Suppressor macrophage treated with lipopolysaccharide for 4 hours (primary cell): ENCODE measurements at regions not wholly inside any gene's neighbourhood (a gene's known extent, or its start where the extent isn't known, plus 50 kb on each side); places are given as distances from the start of the nearest gene placed in this dataset.

Experiments used
- DNase-seq: peaks from one replicate; pipeline ENCODE4 v3.0.0-alpha.2; 2020

DNA sequence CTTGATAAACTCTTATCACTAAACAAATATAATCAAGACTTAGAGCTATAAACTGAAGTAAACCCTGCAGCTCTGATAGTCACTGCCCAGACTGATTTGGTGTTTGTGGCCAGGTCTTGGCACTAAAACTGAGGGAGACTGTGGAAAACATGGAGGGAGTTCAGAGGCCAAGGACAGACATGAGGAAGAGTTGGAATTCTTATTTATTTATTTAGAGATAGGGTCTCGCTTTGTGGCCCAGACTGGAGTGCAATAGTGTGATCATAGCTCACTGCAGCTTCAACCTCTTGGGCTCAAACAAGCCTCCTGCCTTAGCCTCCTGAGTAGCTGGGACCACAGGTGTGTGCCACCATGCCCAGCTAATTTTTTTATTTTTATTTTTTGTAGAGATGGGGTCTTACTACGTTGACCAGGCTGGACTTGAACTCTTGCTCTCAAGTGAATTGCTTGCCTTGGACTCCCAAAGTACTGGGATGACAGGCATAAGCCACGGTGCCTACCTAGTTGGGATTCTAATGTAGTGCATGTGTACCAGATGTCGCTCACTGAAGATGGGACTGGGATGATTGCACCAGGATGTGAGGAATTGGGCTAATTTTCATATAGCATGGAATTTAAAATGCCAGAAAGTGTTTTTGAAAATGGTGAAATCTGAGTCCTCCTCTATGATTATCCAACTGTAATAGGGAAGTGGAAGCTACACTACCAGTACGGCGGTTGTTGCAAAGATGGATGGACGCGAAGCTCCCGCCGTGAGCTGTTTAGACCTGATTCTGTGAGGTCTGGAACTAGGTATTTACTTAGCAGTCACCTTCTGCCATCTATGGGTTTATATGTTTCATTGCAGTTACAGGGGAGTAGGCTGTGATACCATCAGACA lies 52.7 kb upstream of the CTLA4 start:
- peak; percentile 78 for DNase-seq

DNA sequence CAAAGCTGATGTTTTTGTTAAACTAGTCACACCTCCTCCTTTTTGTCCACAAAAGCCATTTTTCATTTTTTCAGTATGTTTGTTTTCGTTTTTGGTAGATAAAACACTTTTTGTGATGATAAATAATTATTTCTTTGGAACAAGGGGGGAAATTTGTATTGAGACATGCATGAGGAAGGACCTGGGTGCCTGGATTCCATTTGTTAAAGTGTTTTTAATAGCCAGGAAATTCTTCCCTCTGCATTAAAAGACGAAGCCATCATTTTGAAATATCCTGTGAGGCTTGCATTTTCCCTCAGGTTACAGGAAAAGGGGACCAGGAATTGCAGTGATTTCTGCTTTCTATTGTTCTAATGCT lies 52.1 kb upstream of the CTLA4 start:
- no peak for DNase-seq

DNA sequence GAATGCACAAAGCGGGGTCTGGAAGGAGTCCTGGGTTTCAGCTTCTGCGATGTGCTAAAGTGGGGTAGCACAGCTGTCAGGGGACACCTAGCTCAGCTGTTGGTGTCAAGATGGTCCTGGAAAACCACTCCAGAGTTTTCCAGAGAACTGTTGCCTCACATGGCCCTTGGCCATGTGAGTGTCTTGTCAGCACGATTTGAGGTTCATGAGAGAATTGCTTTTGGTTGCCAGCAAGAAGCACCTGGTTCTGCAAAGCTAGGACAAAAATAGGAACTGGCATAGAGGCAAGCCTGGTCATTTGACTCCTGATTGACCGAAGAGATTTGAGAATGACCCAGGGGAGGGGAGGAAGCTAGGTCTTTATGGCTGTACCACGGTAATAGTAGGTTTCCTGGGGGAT lies 50.4 kb upstream of the CTLA4 start:
- DNase-seq, result no peak
